H1 (cell line): ENCODE measurements at regions not wholly inside any gene's neighbourhood (a gene's known extent, or its start where the extent isn't known, plus 50 kb on each side); places are given as distances from the start of the nearest gene placed in this dataset.
A peak's percentile ranks its signal among the peaks of the same experiment; 100 is the strongest.

ENCODE experiments used
- CTCF ChIA-PET: fragments of 300-600 bp; sonication (Branson Sonifier 250); formaldehyde crosslinking; loops from one replicate; lab custom pipeline; 2021; ENCODE audit not compliant: partially characterized antibody; lab: Charles Lee
- POLR2A ChIA-PET: fragments of 300-600 bp; sonication (Branson Sonifier 250); formaldehyde crosslinking; loops from one replicate; lab custom pipeline; 2021; ENCODE audit warnings: inconsistent platforms; ENCODE audit not compliant: partially characterized antibody; lab: Charles Lee
- DNase-seq, 2 experiments: peaks; one replicate each; pipeline versions ENCODE4 v3.0.0 to v3.0.0-alpha.2; 2010 to 2022; ENCODE audit warnings: low spot score in 2 of 2, low read depth in 1 of 2, mixed read lengths in 1 of 2
- FAIRE-seq: peaks from 2 replicates; lab custom pipeline; 2011; peaks lifted over from hg19 to GRCh38; lab: Jason Lieb, UNC
- H2AFZ ChIP-seq: 2 replicates; pipeline ENCODE4 v1.8.1; 2012; ENCODE audit warnings: low read length, inconsistent platforms
- H2AK5ac ChIP-seq: 2 replicates; pipeline ENCODE4 v1.6.1; 2013; ENCODE audit warnings: low read depth, low read length
- H2BK120ac ChIP-seq: replicated peaks from 2 replicates; pipeline ENCODE3; 2013; ENCODE audit warnings: low read depth, low read length, inconsistent platforms
- H2BK12ac ChIP-seq: 2 replicates; pipeline ENCODE4 v1.6.1; 2013; ENCODE audit warnings: low read depth, low read length
- H2BK15ac ChIP-seq: 2 replicates; pipeline ENCODE4 v1.6.1; 2013; ENCODE audit warnings: low read length
- H2BK20ac ChIP-seq: 2 replicates; pipeline ENCODE4 v1.6.1; 2013; ENCODE audit warnings: low read length
- H2BK5ac ChIP-seq: 2 replicates; pipeline ENCODE4 v1.6.1; 2013; ENCODE audit warnings: low read depth, low read length
- H3K14ac ChIP-seq: 2 replicates; pipeline ENCODE4 v1.6.1; 2013; ENCODE audit warnings: inconsistent platforms; ENCODE audit not compliant: insufficient read length
- H3K18ac ChIP-seq: 2 replicates; pipeline ENCODE4 v1.6.1; 2013; ENCODE audit warnings: low read length; ENCODE audit errors: extremely low read depth
- H3K23ac ChIP-seq: 2 replicates; pipeline ENCODE4 v1.6.1; 2013; ENCODE audit warnings: inconsistent platforms; ENCODE audit not compliant: insufficient read length
- H3K23me2 ChIP-seq: 2 replicates; pipeline ENCODE4 v1.6.1; 2013; ENCODE audit warnings: low read depth, low read length
- H3K27ac ChIP-seq: 2 replicates; pipeline ENCODE4 v1.6.1; 2011; ENCODE audit warnings: low read depth, low read length, inconsistent platforms
- H3K27me3 ChIP-seq, 4 experiments: replicated peaks in 1 of 4; 1 replicate in 1 of 4; 2 replicates in 3 of 4; pipeline versions ENCODE4 v1.6.1 to v1.8.1; 2011 to 2013; ENCODE audit warnings: low read length in 3 of 4, mild to moderate bottlenecking in 3 of 4, inconsistent platforms in 2 of 4, mixed read lengths in 2 of 4, moderate library complexity in 1 of 4; ENCODE audit not compliant: control insufficient read depth in 3 of 4, insufficient read depth in 3 of 4; ENCODE audit errors: extremely low read depth in 1 of 4
- H3K36me3 ChIP-seq, 4 experiments: 2 replicates each; pipeline versions ENCODE4 v1.6.1 to v1.8.1; 2011 to 2013; ENCODE audit warnings: mild to moderate bottlenecking in 4 of 4, low read length in 3 of 4, moderate library complexity in 2 of 4, control low read depth in 1 of 4, inconsistent platforms in 1 of 4; ENCODE audit not compliant: insufficient read depth in 4 of 4, control insufficient read depth in 2 of 4
- H3K4ac ChIP-seq: replicated peaks from 2 replicates; pipeline ENCODE3; 2013; ENCODE audit warnings: low read length, low read depth, mixed read lengths, inconsistent platforms; ENCODE audit not compliant: insufficient read length
- H3K4me1 ChIP-seq, 4 experiments: replicated peaks in 1 of 4; 1 replicate in 1 of 4; 2 replicates in 3 of 4; pipeline versions ENCODE4 v1.6.1 to v1.8.1; 2011 to 2013; ENCODE audit warnings: low read length in 3 of 4, inconsistent platforms in 2 of 4, mixed read lengths in 1 of 4; ENCODE audit not compliant: insufficient read depth in 4 of 4, control insufficient read depth in 3 of 4
- H3K4me2 ChIP-seq, 2 experiments: 2 replicates each; pipeline versions ENCODE4 v1.6.1 to v1.8.1; 2011 to 2013; ENCODE audit warnings: low read depth in 2 of 2, low read length in 2 of 2, control low read depth in 1 of 2, inconsistent platforms in 1 of 2, mild to moderate bottlenecking in 1 of 2; ENCODE audit not compliant: insufficient read depth in 1 of 2
- H3K4me3 ChIP-seq, 4 experiments: fragments of 200-600, 300-600 bp in 1 of 4; sonication (generic), shearing (Covaris generic), sonication (Bioruptor Twin) in 1 of 4; 2 replicates each; pipeline versions ENCODE4 v1.5.1 to v1.8.1; 2011 to 2016; ENCODE audit warnings: low read length in 4 of 4, low read depth in 3 of 4, control low read depth in 2 of 4, inconsistent platforms in 2 of 4, mild to moderate bottlenecking in 2 of 4, mixed read lengths in 1 of 4, moderate library complexity in 1 of 4; ENCODE audit not compliant: insufficient read depth in 2 of 4; ENCODE audit errors: extremely low read depth in 1 of 4
- H3K56ac ChIP-seq: replicated peaks from 2 replicates; pipeline ENCODE3; 2013; ENCODE audit warnings: low read depth, mild to moderate bottlenecking, mixed read lengths, low read length, inconsistent platforms; ENCODE audit not compliant: insufficient read length
- H3K79me1 ChIP-seq: 2 replicates; pipeline ENCODE4 v1.6.1; 2013; ENCODE audit warnings: low read depth, low read length, control low read depth
- H3K79me2 ChIP-seq, 2 experiments: 2 replicates each; pipeline versions ENCODE4 v1.6.1 to v1.8.1; 2012 to 2013; ENCODE audit warnings: low read length in 2 of 2, mild to moderate bottlenecking in 2 of 2, inconsistent platforms in 1 of 2; ENCODE audit not compliant: insufficient read depth in 2 of 2, control insufficient read depth in 1 of 2
- H3K9ac ChIP-seq, 4 experiments: replicated peaks in 1 of 4; 1 replicate in 1 of 4; 2 replicates in 3 of 4; pipeline versions ENCODE4 v1.6.1 to v1.8.1; 2011 to 2013; ENCODE audit warnings: low read depth in 3 of 4, low read length in 3 of 4, control low read depth in 2 of 4, mild to moderate bottlenecking in 2 of 4, moderate library complexity in 2 of 4, inconsistent platforms in 1 of 4; ENCODE audit errors: extremely low read depth in 1 of 4
- H3K9me3 ChIP-seq, 2 experiments: 2 replicates each; pipeline versions ENCODE4 v1.6.1 to v1.8.1; 2012 to 2013; ENCODE audit warnings: mild to moderate bottlenecking in 2 of 2, moderate library complexity in 2 of 2, control low read depth in 1 of 2, inconsistent platforms in 1 of 2, low read depth in 1 of 2, low read length in 1 of 2, mixed read lengths in 1 of 2; ENCODE audit not compliant: insufficient read depth in 2 of 2
- H4K20me1 ChIP-seq, 2 experiments: replicated peaks in 1 of 2; 2 replicates each; pipeline versions ENCODE3 to v1.8.1; 2011 to 2013; ENCODE audit warnings: inconsistent platforms in 2 of 2, low read length in 2 of 2, mild to moderate bottlenecking in 1 of 2; ENCODE audit not compliant: insufficient read depth in 2 of 2, control insufficient read depth in 1 of 2
- H4K5ac ChIP-seq: 2 replicates; pipeline ENCODE4 v1.6.1; 2013; ENCODE audit warnings: low read length, low read depth, mixed read lengths, inconsistent platforms; ENCODE audit not compliant: insufficient read length
- H4K8ac ChIP-seq: 2 replicates; pipeline ENCODE4 v1.8.0; 2013; ENCODE audit warnings: mild to moderate bottlenecking, moderate library complexity, low read length, inconsistent platforms; ENCODE audit not compliant: insufficient read depth; ENCODE audit errors: extremely low read depth
- H4K91ac ChIP-seq: replicated peaks from 2 replicates; pipeline ENCODE3; 2013; ENCODE audit warnings: low read length, mixed read lengths, inconsistent platforms; ENCODE audit not compliant: insufficient read length
- CBX8 ChIP-seq: fragments of 300-800, 300-1000 bp; sonication (generic); IDR thresholded peaks from 2 replicates; pipeline ENCODE4 v1.7.1; 2016; ENCODE audit warnings: low read depth, low read length, borderline replicate concordance
- HDAC2 ChIP-seq, 2 experiments: fragments of 300-600 bp in 1 of 2; sonication (generic) in 1 of 2; IDR thresholded peaks; 2 replicates each; pipeline ENCODE4 v1.6.1; 2011 to 2012; ENCODE audit warnings: low read depth in 2 of 2, low read length in 2 of 2, mild to moderate bottlenecking in 2 of 2, moderate library complexity in 2 of 2, borderline replicate concordance in 1 of 2, inconsistent platforms in 1 of 2
- POU5F1 ChIP-seq: IDR thresholded peaks from 2 replicates; pipeline ENCODE4 v1.6.1; 2011; ENCODE audit warnings: low read depth, mild to moderate bottlenecking, low read length, moderate library complexity
- WGBS, 2 experiments: shearing (Covaris generic) in 1 of 2; methylation state at CpG; one replicate each; pipeline versions ENCODE4 v1.1.6 to v1.1.7; 2013 to 2015; ENCODE audit warnings: low lambda C conversion rate in 2 of 2, mixed read lengths in 2 of 2, inconsistent platforms in 1 of 2, low coverage in 1 of 2, missing lambda C conversion rate in 1 of 2; ENCODE audit not compliant: insufficient replicate concordance in 2 of 2, insufficient coverage in 1 of 2, insufficient read length in 1 of 2; ENCODE audit errors: extremely low coverage in 1 of 2, missing lambda C conversion rate in 1 of 2; 5-methylcytosine and 5-hydroxymethylcytosine counted together

- no peak overlapping the region for H3K9ac ChIP-seq
- no peak overlapping the region for H3K23ac ChIP-seq
- no peak overlapping the region for H2BK20ac ChIP-seq
- no peaks in the 10 kb centered on the region for H3K23me2 ChIP-seq
- no peak overlapping the region for H3K27ac ChIP-seq
- no peaks in the 10 kb centered on the region for H3K79me1 ChIP-seq
- H3K27me3 ChIP-seq = no peaks in the 10 kb centered on the region
- H3K9me3 ChIP-seq = no peaks in the 10 kb centered on the region
- no peak overlapping the region for H2BK15ac ChIP-seq
- ChIA-PET POLR2A (no interaction called here), CTCF (interaction anchor here (0.7 to 2.6 kb wide), 6 partner anchors 12 to 630 kb away, joined by 3 to 14 read pairs (median 4); no protein-coding TSS in a partner anchor)
- 86% methylated on average over 2 of the region's 2 CpGs; no CpG with 5 or more reads in 1 of the 2 experiments for WGBS, 2 experiments
- no peak overlapping the region for H2AK5ac ChIP-seq
- H3K4me2 ChIP-seq = no peak overlapping the region
- H2BK120ac ChIP-seq = no peak overlapping the region
- no peaks in the 10 kb centered on the region for H3K79me2 ChIP-seq
- H2BK12ac ChIP-seq = no peak overlapping the region
- no peak overlapping the region for H3K4ac ChIP-seq
- no peak overlapping the region for H4K5ac ChIP-seq
- no peak for FAIRE-seq
- DNase-seq = no peak
- H3K36me3 ChIP-seq = no peaks in the 10 kb centered on the region
- no peak overlapping the region for H4K91ac ChIP-seq
- H2AFZ ChIP-seq = peak overlapping the region; percentile 44; the same call in 1 of the 2 replicates
- H3K56ac ChIP-seq = no peak overlapping the region
- H3K14ac ChIP-seq = no peak overlapping the region
- no peak overlapping the region for H2BK5ac ChIP-seq
- peaks cover 0 to 7% (median 6%) of the 10 kb centered on the region in 4 experiments; a peak in 3 of 7 replicates for H3K4me1 ChIP-seq
- H4K20me1 ChIP-seq = no peaks in the 10 kb centered on the region
- H3K4me3 ChIP-seq = no peak overlapping the region
- H4K8ac ChIP-seq = no peak overlapping the region
- no peak overlapping the region for H3K18ac ChIP-seq
- TF ChIP-seq HDAC2 (IDR thresholded peaks at IDR 0.05; ENCODE audit: borderline replicate concordance in 1 of 2, low read depth in 2 of 2, low read length in 2 of 2) = no peak
- no peak for TF ChIP-seq POU5F1
- TF ChIP-seq CBX8 = no peak
Observed at GRCh38 chr2:40543381-40543780, 91.5 kb upstream of the SLC8A1 start.
